ENCODE measurements at regions not wholly inside any gene's neighbourhood (a gene's known extent, or its start where the extent isn't known, plus 50 kb on each side); places are given as distances from the start of the nearest gene placed in this dataset.

- H3K36me3 ChIP-seq (ENCODE audit: control insufficient read depth in 2 of 4, insufficient read depth in 4 of 4, low read length in 3 of 4): no peaks in the 10 kb centered on the region
- no peak overlapping the region for H4K5ac ChIP-seq (ENCODE audit: insufficient read length, low read depth, low read length)
- no peaks in the 10 kb centered on the region for H3K9me3 ChIP-seq (ENCODE audit: insufficient read depth in 2 of 2, low read depth in 1 of 2, low read length in 1 of 2)
- H3K79me2 ChIP-seq (ENCODE audit: control insufficient read depth in 1 of 2, insufficient read depth in 2 of 2, low read length in 2 of 2): no peaks in the 10 kb centered on the region
- ChIA-PET POLR2A (ENCODE audit: partially characterized antibody) (no interaction called here), CTCF (ENCODE audit: partially characterized antibody) (interaction anchor here (0.6 to 1.1 kb wide), 3 partner anchors 11 to 381 kb away, joined by 3 to 5 read pairs (median 3); no protein-coding TSS in a partner anchor)
- no peak overlapping the region for H3K9ac ChIP-seq (replicated peaks in 1 of 4; ENCODE audit: extremely low read depth in 1 of 4, low read depth in 3 of 4, low read length in 3 of 4)
- no peak overlapping the region for H4K91ac ChIP-seq (replicated peaks; ENCODE audit: insufficient read length, low read length)
- no peaks in the 10 kb centered on the region for H3K4me1 ChIP-seq (replicated peaks in 1 of 4; ENCODE audit: control insufficient read depth in 3 of 4, insufficient read depth in 4 of 4, low read length in 3 of 4)
- no peak overlapping the region for H3K23ac ChIP-seq (ENCODE audit: insufficient read length)
- H3K56ac ChIP-seq (replicated peaks; ENCODE audit: insufficient read length, low read depth, low read length): no peak overlapping the region
- no peaks in the 10 kb centered on the region for H4K20me1 ChIP-seq (replicated peaks in 1 of 2; ENCODE audit: control insufficient read depth in 1 of 2, insufficient read depth in 2 of 2, low read length in 2 of 2)
- no peak overlapping the region for H2BK5ac ChIP-seq (ENCODE audit: low read depth, low read length)
- H4K8ac ChIP-seq (ENCODE audit: extremely low read depth, insufficient read depth, low read length): no peak overlapping the region
- FAIRE-seq (no peak), DNase-seq (ENCODE audit: low read depth in 1 of 2, low spot score in 2 of 2) (no peak)
- 81% methylated on average over 3 of the region's 3 CpGs; no CpG with 5 or more reads in 1 of the 2 experiments for WGBS, 2 experiments (ENCODE audit: extremely low coverage in 1 of 2, insufficient coverage in 1 of 2, insufficient read length in 1 of 2, insufficient replicate concordance in 2 of 2, low coverage in 1 of 2, low lambda C conversion rate in 2 of 2, missing lambda C conversion rate in 1 of 2)
- no peak overlapping the region for H3K4ac ChIP-seq (replicated peaks; ENCODE audit: insufficient read length, low read depth, low read length)
- no peak overlapping the region for H3K14ac ChIP-seq (ENCODE audit: insufficient read length)
- H2BK15ac ChIP-seq (ENCODE audit: low read length): no peak overlapping the region
- no peaks in the 10 kb centered on the region for H3K23me2 ChIP-seq (ENCODE audit: low read depth, low read length)
- H2BK120ac ChIP-seq (replicated peaks; ENCODE audit: low read depth, low read length): no peak overlapping the region
- no peak overlapping the region for H2AK5ac ChIP-seq (ENCODE audit: low read depth, low read length)
- H3K79me1 ChIP-seq (ENCODE audit: low read depth, low read length): no peaks in the 10 kb centered on the region
- no peak overlapping the region for H2BK20ac ChIP-seq (ENCODE audit: low read length)
- H3K4me3 ChIP-seq (ENCODE audit: extremely low read depth in 1 of 4, insufficient read depth in 2 of 4, low read depth in 3 of 4, low read length in 4 of 4): no peak overlapping the region
- no peak overlapping the region for H3K18ac ChIP-seq (ENCODE audit: extremely low read depth, low read length)
- no peak overlapping the region for H2BK12ac ChIP-seq (ENCODE audit: low read depth, low read length)
- H3K27ac ChIP-seq (ENCODE audit: low read depth, low read length): no peak overlapping the region
- H3K27me3 ChIP-seq (replicated peaks in 1 of 4; ENCODE audit: control insufficient read depth in 3 of 4, extremely low read depth in 1 of 4, insufficient read depth in 3 of 4, low read length in 3 of 4): no peaks in the 10 kb centered on the region
- H2AFZ ChIP-seq (ENCODE audit: low read length): peak overlapping the region; percentile 70; the same call in 1 of the 2 replicates
- H3K4me2 ChIP-seq (ENCODE audit: insufficient read depth in 1 of 2, low read depth in 2 of 2, low read length in 2 of 2): no peak overlapping the region
- no peak for TF ChIP-seq TCF12 (IDR thresholded peaks at IDR 0.05; ENCODE audit: low read depth, low read length)
- TF ChIP-seq ZNF274 (IDR thresholded peaks at IDR 0.05; ENCODE audit: borderline replicate concordance, extremely low read depth, low read length): no peak
- no peak for TF ChIP-seq SUZ12 (IDR thresholded peaks at IDR 0.05; ENCODE audit: low read length)
- no peak for TF ChIP-seq RFX5 (IDR thresholded peaks at IDR 0.05; ENCODE audit: borderline replicate concordance, low read depth, low read length)
- TF ChIP-seq, protein P1, sequence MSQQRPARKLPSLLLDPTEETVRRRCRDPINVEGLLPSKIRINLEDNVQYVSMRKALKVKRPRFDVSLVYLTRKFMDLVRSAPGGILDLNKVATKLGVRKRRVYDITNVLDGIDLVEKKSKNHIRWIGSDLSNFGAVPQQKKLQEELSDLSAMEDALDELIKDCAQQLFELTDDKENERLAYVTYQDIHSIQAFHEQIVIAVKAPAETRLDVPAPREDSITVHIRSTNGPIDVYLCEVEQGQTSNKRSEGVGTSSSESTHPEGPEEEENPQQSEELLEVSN (IDR thresholded peaks at IDR 0.05): no peak
- TF ChIP-seq RAD21 (IDR thresholded peaks at IDR 0.05 in 1 of 2, conservative IDR thresholded peaks at IDR 0.05 in 1 of 2; ENCODE audit: low read depth in 2 of 2, low read length in 2 of 2): no peak
- TF ChIP-seq MAFK (IDR thresholded peaks at IDR 0.05; ENCODE audit: low read depth, low read length): no peak
- TF ChIP-seq CBX8 (IDR thresholded peaks at IDR 0.05; ENCODE audit: borderline replicate concordance, low read depth, low read length): no peak
- TF ChIP-seq TBP (IDR thresholded peaks at IDR 0.05; ENCODE audit: low read depth, low read length): no peak
- TF ChIP-seq, protein P2, sequence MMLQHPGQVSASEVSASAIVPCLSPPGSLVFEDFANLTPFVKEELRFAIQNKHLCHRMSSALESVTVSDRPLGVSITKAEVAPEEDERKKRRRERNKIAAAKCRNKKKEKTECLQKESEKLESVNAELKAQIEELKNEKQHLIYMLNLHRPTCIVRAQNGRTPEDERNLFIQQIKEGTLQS (IDR thresholded peaks at IDR 0.05; ENCODE audit: insufficient read depth, low read depth, low read length): no peak
- no peak for TF ChIP-seq CEBPB (IDR thresholded peaks at IDR 0.05; ENCODE audit: low read depth, low read length)
- TF ChIP-seq FOSL1 (IDR thresholded peaks at IDR 0.05; ENCODE audit: insufficient read depth, low read depth, low read length): no peak
Measured at GRCh38 chr13:78940455-78941130, 281.6 kb upstream of the OBI1 start.

Data from H1 (cell line).